Hematopoietic multipotent progenitor cell treated with erythropoietin and hydrocortisone succinate and interleukin-3 and kit ligand, for 6 days (in vitro differentiated cells): ENCODE measurements at regions not wholly inside any gene's neighbourhood (a gene's known extent, or its start where the extent isn't known, plus 50 kb on each side); places are given as distances from the start of the nearest gene placed in this dataset.
A peak's percentile ranks its signal among the peaks of the same experiment; 100 is the strongest.
"Not testable (repeated sequence)": the region's sequence is repeated elsewhere in the genome, so short reads cannot be mapped to it uniquely, and the experiment has no call there.

Source experiments
- DNase-seq: peaks from one replicate; pipeline ENCODE4 v3.0.0-alpha.2; 2015

- DNase-seq: no peak
Measured at GRCh38 chr1:88453295-88453694, 230.8 kb upstream of the PKN2 start.

GRCh38 chr1:88454781-88455180, 229.3 kb upstream of the PKN2 start:
- no peak for DNase-seq

- peak; percentile 5 for DNase-seq
Measured at GRCh38 chr1:88455621-88456256, 228.3 kb upstream of the PKN2 start.

DNA sequence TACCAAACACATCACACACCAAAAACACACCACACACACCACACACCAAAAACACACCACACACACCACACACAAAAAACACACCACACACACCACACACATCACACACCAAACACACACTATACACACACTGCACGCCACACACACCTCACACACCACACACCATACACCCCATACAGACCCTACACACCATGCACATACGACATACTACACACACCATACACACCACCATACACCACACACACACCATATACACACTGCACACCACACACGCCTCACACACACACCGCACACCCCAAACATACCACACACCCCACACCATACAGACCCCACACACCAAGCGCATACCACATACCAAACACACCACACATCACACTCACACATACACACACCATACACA, 226.9 kb upstream of the PKN2 start:
- no peak for DNase-seq

DNA sequence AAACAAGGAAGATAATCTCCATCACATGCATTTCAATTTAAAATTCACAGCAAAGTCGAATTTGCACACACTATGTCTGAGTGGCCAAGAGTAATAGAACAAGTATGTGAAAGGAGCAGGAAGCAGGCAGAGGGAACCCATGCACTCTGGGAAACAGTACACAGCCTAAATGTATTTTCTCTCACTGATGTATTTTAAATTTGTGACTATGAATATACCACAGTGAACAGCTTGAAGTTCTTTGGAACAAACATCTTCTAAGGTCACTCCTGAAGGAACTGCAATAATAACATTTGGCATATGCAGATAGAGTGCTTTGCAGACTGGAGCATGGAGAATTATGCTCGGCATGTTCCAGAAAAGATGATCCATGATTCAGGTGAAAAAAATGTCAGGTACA, 223.1 kb upstream of the PKN2 start:
- no peak for DNase-seq

DNA sequence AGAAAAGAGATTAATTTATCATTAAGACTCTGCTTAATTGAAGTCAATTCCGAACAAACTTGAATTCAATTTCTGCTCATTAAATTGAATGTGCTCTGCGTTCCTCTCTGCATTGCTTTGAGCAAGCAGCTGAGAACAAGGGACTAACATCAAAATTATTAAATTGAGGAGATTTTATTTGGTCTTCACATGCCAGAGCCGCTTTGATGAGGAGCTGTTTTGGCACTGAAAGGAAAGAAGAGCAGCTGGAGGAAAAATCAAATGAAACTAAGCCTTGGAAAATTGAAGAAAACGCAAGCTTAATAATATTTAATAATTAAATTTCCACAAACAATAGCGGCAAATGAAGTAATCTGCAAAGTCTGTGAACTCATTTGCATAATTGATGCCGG, 222.0 kb upstream of the PKN2 start:
- DNase-seq: no peak

DNA sequence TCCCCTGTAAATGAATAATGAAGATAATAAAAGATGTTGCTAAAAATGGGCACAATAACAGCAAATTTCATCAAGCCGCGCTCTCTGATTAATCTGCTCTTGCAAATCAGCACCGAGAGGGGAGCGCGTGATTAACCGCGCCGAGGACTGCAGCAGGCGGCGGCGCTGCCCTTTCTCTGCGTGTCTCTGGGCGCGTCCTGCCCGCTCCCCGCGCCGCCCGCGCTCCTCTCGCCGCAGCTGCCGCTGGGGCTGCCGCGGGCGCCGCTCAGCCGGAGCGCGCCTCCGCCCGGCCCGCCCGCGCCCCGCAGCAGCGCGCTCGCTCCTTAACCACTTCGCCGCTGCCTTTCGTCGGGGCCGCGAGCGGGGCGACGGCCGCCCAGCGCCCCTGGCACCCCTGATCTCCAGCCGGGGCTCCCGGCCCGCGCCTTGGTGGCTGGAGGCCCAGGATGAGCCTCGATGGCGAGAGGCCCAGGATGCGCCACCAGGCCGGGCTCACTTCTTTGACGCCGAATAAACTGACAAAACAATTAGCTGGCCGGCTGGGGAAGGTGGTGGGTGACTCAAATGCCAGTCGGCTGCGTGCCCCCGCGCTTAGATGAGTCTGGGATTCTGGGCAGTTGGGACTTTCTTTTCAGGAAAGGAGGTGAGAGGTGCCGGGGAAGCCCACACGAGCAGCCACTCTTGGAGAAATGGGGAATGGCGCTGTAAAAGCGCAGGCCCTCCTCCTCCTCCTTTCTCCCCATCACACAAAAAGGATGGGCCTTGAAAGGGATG, 221.4 kb upstream of the PKN2 start:
- peak; percentile 26 for DNase-seq

- DNase-seq: no peak
Measured at GRCh38 chr1:88463401-88463985, 220.6 kb upstream of the PKN2 start.

- DNase-seq: no peak
Measured at GRCh38 chr1:88466011-88466410, 218.1 kb upstream of the PKN2 start.

DNA sequence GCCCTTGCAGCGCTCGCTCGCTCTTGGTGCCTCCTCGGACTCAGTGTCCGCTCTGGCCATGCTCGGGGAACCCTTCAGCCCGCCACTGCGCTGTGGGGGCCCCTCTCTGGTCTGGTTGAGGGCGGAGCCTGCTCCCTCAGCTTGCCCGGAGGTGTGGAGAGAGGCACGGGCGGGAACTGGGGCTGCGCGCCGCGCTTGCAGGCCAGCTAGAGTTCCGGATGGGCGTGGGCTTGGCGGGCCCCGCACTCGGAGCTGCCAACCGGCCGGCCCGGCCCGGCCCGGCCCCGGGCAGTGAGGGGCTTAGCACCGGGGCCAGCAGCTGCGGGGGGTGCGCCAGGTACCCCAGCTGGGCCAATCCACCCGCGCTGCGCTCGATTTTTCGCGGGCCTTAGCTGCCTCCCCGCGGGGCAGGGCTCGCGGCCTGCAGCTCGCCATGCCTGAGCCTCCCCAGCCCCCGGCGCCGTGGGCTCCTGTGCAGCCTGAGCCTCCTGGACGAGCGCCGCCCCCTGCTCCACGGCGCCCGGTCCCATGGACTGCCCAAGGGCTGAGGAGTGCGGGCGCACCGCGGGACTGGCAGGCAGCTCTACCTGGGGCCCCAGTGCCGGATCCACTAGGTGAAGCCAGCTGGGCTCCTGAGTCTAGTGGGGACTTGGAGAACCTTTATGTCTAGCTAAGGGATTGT, 217.0 kb upstream of the PKN2 start:
- no peak for DNase-seq

GRCh38 chr1:88472298-88472697, 211.8 kb upstream of the PKN2 start:
- DNase-seq: no peak

- no peak for DNase-seq
Measured at GRCh38 chr1:88472714-88473113, 211.4 kb upstream of the PKN2 start.

- DNase-seq: no peak
Measured at GRCh38 chr1:88474555-88475304, 209.3 kb upstream of the PKN2 start.

DNA sequence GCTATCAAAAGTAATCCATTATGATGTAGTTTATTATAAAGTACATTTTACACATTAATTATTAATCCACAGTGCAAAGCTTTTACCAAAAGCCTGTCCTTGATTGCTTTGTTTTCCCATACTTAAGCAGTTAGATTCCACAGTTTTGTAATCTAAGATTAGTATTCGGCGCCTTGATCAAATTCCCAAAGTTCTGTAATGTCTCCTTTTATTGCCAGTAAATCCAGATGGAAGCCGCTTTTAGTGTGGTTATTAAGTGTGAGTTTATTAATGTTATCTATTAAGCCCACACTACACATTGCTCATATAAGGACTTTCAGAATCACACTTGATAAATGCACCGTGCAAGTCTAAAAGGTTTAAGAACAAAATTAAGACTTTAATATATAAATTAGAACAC, 199.2 kb upstream of the PKN2 start:
- DNase-seq: no peak

- no peak for DNase-seq
Measured at GRCh38 chr1:88488237-88488636, 195.8 kb upstream of the PKN2 start.

DNA sequence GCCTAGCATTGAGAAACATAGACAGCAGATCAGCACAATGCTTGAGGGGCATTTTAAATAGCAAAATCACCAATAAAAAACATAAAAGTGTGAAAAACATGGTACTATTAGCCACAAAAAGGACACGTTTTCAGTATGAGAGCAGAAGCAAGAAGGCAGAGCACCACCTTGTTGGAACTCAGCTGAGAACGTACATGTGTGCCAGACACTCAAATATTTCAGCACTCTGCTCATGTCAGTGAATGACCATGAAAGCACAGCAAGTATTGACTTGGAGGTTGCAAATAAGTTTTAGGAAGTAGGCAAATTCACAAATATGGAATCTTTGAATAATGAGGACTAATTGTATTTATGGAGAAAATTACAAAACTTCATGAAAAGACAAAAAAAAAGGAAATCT, 193.4 kb upstream of the PKN2 start:
- no peak for DNase-seq

DNA sequence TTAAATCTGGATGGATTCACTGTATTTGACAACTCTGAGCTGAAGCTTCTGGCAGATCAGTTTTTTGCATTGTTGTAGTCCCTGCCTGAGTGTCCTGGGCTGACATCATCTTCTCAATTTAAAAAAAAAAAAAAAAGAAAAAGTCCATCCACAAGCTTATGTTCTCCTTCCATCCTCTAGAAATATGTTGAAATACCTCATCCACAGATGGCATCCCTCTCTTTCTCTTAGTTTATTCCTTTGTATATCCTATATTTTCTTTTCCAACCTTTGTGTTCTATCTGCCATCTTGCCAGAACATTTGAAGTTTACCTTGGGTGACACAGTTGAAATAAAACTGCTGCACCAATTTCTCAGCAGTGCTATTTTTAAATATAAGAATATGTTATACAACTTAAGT, 184.4 kb upstream of the PKN2 start:
- no peak for DNase-seq

- no peak for DNase-seq
Measured at GRCh38 chr1:88502886-88503285, 181.2 kb upstream of the PKN2 start.

DNA sequence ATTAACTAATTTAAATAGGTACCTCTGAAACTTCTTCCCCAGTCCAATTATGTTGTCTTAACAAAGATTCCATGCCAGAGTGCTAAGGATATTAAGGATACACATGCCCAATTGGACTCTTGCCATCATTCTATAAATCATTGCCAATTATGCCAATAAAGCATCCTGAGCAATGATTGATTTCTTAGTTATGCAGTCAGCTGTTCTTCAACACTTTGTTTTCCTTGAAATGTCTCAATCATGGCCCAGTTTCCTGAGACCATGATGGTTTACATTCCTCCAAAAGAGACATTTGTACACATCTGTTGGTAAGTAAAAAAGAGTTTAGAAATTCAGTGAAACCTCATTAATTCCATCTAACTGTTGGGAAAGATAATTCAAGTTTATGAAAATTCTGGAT, 180.4 kb upstream of the PKN2 start:
- no peak for DNase-seq

DNA sequence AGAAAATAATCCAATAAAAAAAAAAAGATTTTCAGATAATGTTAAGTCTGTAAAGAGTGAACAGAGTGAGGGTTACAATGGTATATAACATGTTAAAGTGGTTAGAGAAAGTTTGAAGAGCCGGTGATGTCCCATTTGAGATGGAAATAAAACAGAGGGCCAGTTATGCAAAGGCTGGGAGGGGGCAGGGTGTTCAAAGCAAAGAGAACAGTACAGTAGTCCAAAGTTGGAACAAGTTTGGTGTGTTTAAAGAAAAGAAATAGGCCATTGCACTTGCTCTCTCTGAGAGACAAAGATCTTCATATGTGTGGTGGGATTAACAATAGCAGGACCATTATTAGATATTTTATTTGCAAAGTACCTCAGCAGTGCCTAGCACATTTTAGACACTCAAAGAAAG, 179.5 kb upstream of the PKN2 start:
- no peak for DNase-seq

- DNase-seq: no peak
Measured at GRCh38 chr1:88509379-88509778, 174.7 kb upstream of the PKN2 start.

DNA sequence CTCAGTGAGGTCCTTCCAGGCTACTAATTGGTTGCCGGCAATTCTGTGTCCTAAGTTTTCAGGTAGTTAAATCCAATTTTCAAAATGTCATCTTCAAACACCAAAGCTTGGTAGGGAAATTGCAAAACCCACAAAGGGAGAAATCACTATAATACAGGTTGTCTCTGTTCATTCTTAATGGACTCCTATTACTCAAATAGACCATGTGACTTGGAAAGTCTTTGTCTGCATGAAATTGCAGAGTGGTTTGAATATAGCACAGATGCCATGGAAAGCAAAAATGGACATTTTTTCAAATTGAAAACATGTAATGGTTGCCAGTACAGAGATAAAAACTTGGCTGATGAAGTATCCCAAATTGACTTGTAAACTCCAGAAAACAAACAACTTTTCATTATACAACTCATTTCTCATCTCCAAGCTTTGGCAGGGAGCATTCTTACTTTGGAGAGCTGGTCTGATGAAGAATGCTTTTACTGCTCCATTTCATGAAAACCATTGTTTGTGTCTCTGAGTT, 169.5 kb upstream of the PKN2 start:
- no peak for DNase-seq

DNA sequence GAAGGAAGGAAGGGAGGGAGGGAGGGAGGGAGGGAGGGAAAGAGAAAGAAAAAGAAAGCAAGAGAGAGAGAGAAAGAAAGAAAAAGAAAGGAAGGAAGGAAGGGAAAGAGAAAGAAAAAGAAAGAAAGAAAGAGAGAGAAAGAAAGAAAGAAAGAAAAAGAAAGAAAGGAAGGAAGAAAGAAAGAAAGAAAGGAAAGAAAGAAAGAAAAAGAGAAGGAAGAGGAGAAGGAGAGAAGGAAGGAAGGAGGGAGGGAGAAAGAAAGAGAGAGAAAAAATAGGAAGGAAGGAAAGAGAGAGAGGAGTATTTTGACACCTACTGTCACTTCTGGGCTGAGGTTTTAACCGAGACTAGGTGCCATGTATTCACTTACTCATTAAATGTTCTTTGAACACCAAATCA, 166.6 kb upstream of the PKN2 start:
- not testable (repeated sequence) for DNase-seq
